ENCODE measurements at regions not wholly inside any gene's neighbourhood (a gene's known extent, or its start where the extent isn't known, plus 50 kb on each side); places are given as distances from the start of the nearest gene placed in this dataset.

DNA sequence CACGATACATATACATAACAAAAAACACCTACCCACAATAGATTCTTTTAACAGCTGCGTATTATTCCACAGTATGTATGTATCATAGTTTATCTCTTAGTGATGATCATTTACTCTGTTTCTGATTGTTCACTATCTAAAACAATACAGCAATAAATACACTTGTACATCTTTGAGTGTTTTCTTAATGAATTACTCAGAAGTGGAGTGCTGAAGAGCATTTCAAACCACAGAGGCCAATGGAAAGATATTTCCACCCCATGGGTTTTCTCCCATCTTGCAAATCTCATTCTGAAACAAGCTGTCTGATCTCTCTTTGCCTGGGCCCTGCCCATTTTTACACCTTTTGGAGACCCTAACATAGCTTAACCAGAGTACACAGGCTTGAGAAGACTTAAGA, 113.8 kb upstream of the KLF7 start (continued):
- TF ChIP-seq RREB1 (CRISPR knock-in tag; IDR thresholded peaks at IDR 0.05) = no peak
- no peak for TF ChIP-seq FOXJ3 (CRISPR knock-in tag; IDR thresholded peaks at IDR 0.05)
- no peak for TF ChIP-seq DACH1 (IDR thresholded peaks at IDR 0.05; ENCODE audit: partially characterized antibody)
- no peak for TF ChIP-seq HSF4 (CRISPR knock-in tag; IDR thresholded peaks at IDR 0.05; ENCODE audit: borderline replicate concordance)
- TF ChIP-seq NUFIP1 (IDR thresholded peaks at IDR 0.05; ENCODE audit: partially characterized antibody) = no peak
- TF ChIP-seq SMAD2 (IDR thresholded peaks at IDR 0.05; ENCODE audit: low read depth, low read length) = no peak
- no peak for TF ChIP-seq MEIS2 (IDR thresholded peaks at IDR 0.05; ENCODE audit: partially characterized antibody)

Measured in K562 (cell line).